H1 (cell line): ENCODE measurements at regions not wholly inside any gene's neighbourhood (a gene's known extent, or its start where the extent isn't known, plus 50 kb on each side); places are given as distances from the start of the nearest gene placed in this dataset.

ENCODE experiments used
- CTCF ChIA-PET: fragments of 300-600 bp; sonication (Branson Sonifier 250); formaldehyde crosslinking; loops from one replicate; lab custom pipeline; 2021; ENCODE audit not compliant: partially characterized antibody; lab: Charles Lee
- POLR2A ChIA-PET: fragments of 300-600 bp; sonication (Branson Sonifier 250); formaldehyde crosslinking; loops from one replicate; lab custom pipeline; 2021; ENCODE audit warnings: inconsistent platforms; ENCODE audit not compliant: partially characterized antibody; lab: Charles Lee
- DNase-seq, 2 experiments: peaks; one replicate each; pipeline versions ENCODE4 v3.0.0 to v3.0.0-alpha.2; 2010 to 2022; ENCODE audit warnings: low spot score in 2 of 2, low read depth in 1 of 2, mixed read lengths in 1 of 2
- FAIRE-seq: peaks from 2 replicates; lab custom pipeline; 2011; peaks lifted over from hg19 to GRCh38; lab: Jason Lieb, UNC
- H2AFZ ChIP-seq: 2 replicates; pipeline ENCODE4 v1.8.1; 2012; ENCODE audit warnings: low read length, inconsistent platforms
- H2AK5ac ChIP-seq: 2 replicates; pipeline ENCODE4 v1.6.1; 2013; ENCODE audit warnings: low read depth, low read length
- H2BK120ac ChIP-seq: replicated peaks from 2 replicates; pipeline ENCODE3; 2013; ENCODE audit warnings: low read depth, low read length, inconsistent platforms
- H2BK12ac ChIP-seq: 2 replicates; pipeline ENCODE4 v1.6.1; 2013; ENCODE audit warnings: low read depth, low read length
- H2BK15ac ChIP-seq: 2 replicates; pipeline ENCODE4 v1.6.1; 2013; ENCODE audit warnings: low read length
- H2BK20ac ChIP-seq: 2 replicates; pipeline ENCODE4 v1.6.1; 2013; ENCODE audit warnings: low read length
- H2BK5ac ChIP-seq: 2 replicates; pipeline ENCODE4 v1.6.1; 2013; ENCODE audit warnings: low read depth, low read length
- H3K14ac ChIP-seq: 2 replicates; pipeline ENCODE4 v1.6.1; 2013; ENCODE audit warnings: inconsistent platforms; ENCODE audit not compliant: insufficient read length
- H3K18ac ChIP-seq: 2 replicates; pipeline ENCODE4 v1.6.1; 2013; ENCODE audit warnings: low read length; ENCODE audit errors: extremely low read depth
- H3K23ac ChIP-seq: 2 replicates; pipeline ENCODE4 v1.6.1; 2013; ENCODE audit warnings: inconsistent platforms; ENCODE audit not compliant: insufficient read length
- H3K23me2 ChIP-seq: 2 replicates; pipeline ENCODE4 v1.6.1; 2013; ENCODE audit warnings: low read depth, low read length
- H3K27ac ChIP-seq: 2 replicates; pipeline ENCODE4 v1.6.1; 2011; ENCODE audit warnings: low read depth, low read length, inconsistent platforms
- H3K27me3 ChIP-seq, 4 experiments: replicated peaks in 1 of 4; 1 replicate in 1 of 4; 2 replicates in 3 of 4; pipeline versions ENCODE4 v1.6.1 to v1.8.1; 2011 to 2013; ENCODE audit warnings: low read length in 3 of 4, mild to moderate bottlenecking in 3 of 4, inconsistent platforms in 2 of 4, mixed read lengths in 2 of 4, moderate library complexity in 1 of 4; ENCODE audit not compliant: control insufficient read depth in 3 of 4, insufficient read depth in 3 of 4; ENCODE audit errors: extremely low read depth in 1 of 4
- H3K36me3 ChIP-seq, 4 experiments: 2 replicates each; pipeline versions ENCODE4 v1.6.1 to v1.8.1; 2011 to 2013; ENCODE audit warnings: mild to moderate bottlenecking in 4 of 4, low read length in 3 of 4, moderate library complexity in 2 of 4, control low read depth in 1 of 4, inconsistent platforms in 1 of 4; ENCODE audit not compliant: insufficient read depth in 4 of 4, control insufficient read depth in 2 of 4
- H3K4ac ChIP-seq: replicated peaks from 2 replicates; pipeline ENCODE3; 2013; ENCODE audit warnings: low read length, low read depth, mixed read lengths, inconsistent platforms; ENCODE audit not compliant: insufficient read length
- H3K4me1 ChIP-seq, 4 experiments: replicated peaks in 1 of 4; 1 replicate in 1 of 4; 2 replicates in 3 of 4; pipeline versions ENCODE4 v1.6.1 to v1.8.1; 2011 to 2013; ENCODE audit warnings: low read length in 3 of 4, inconsistent platforms in 2 of 4, mixed read lengths in 1 of 4; ENCODE audit not compliant: insufficient read depth in 4 of 4, control insufficient read depth in 3 of 4
- H3K4me2 ChIP-seq, 2 experiments: 2 replicates each; pipeline versions ENCODE4 v1.6.1 to v1.8.1; 2011 to 2013; ENCODE audit warnings: low read depth in 2 of 2, low read length in 2 of 2, control low read depth in 1 of 2, inconsistent platforms in 1 of 2, mild to moderate bottlenecking in 1 of 2; ENCODE audit not compliant: insufficient read depth in 1 of 2
- H3K4me3 ChIP-seq, 4 experiments: fragments of 200-600, 300-600 bp in 1 of 4; sonication (generic), shearing (Covaris generic), sonication (Bioruptor Twin) in 1 of 4; 2 replicates each; pipeline versions ENCODE4 v1.5.1 to v1.8.1; 2011 to 2016; ENCODE audit warnings: low read length in 4 of 4, low read depth in 3 of 4, control low read depth in 2 of 4, inconsistent platforms in 2 of 4, mild to moderate bottlenecking in 2 of 4, mixed read lengths in 1 of 4, moderate library complexity in 1 of 4; ENCODE audit not compliant: insufficient read depth in 2 of 4; ENCODE audit errors: extremely low read depth in 1 of 4
- H3K56ac ChIP-seq: replicated peaks from 2 replicates; pipeline ENCODE3; 2013; ENCODE audit warnings: low read depth, mild to moderate bottlenecking, mixed read lengths, low read length, inconsistent platforms; ENCODE audit not compliant: insufficient read length
- H3K79me1 ChIP-seq: 2 replicates; pipeline ENCODE4 v1.6.1; 2013; ENCODE audit warnings: low read depth, low read length, control low read depth
- H3K79me2 ChIP-seq, 2 experiments: 2 replicates each; pipeline versions ENCODE4 v1.6.1 to v1.8.1; 2012 to 2013; ENCODE audit warnings: low read length in 2 of 2, mild to moderate bottlenecking in 2 of 2, inconsistent platforms in 1 of 2; ENCODE audit not compliant: insufficient read depth in 2 of 2, control insufficient read depth in 1 of 2
- H3K9ac ChIP-seq, 4 experiments: replicated peaks in 1 of 4; 1 replicate in 1 of 4; 2 replicates in 3 of 4; pipeline versions ENCODE4 v1.6.1 to v1.8.1; 2011 to 2013; ENCODE audit warnings: low read depth in 3 of 4, low read length in 3 of 4, control low read depth in 2 of 4, mild to moderate bottlenecking in 2 of 4, moderate library complexity in 2 of 4, inconsistent platforms in 1 of 4; ENCODE audit errors: extremely low read depth in 1 of 4
- H3K9me3 ChIP-seq, 2 experiments: 2 replicates each; pipeline versions ENCODE4 v1.6.1 to v1.8.1; 2012 to 2013; ENCODE audit warnings: mild to moderate bottlenecking in 2 of 2, moderate library complexity in 2 of 2, control low read depth in 1 of 2, inconsistent platforms in 1 of 2, low read depth in 1 of 2, low read length in 1 of 2, mixed read lengths in 1 of 2; ENCODE audit not compliant: insufficient read depth in 2 of 2
- H4K20me1 ChIP-seq, 2 experiments: replicated peaks in 1 of 2; 2 replicates each; pipeline versions ENCODE3 to v1.8.1; 2011 to 2013; ENCODE audit warnings: inconsistent platforms in 2 of 2, low read length in 2 of 2, mild to moderate bottlenecking in 1 of 2; ENCODE audit not compliant: insufficient read depth in 2 of 2, control insufficient read depth in 1 of 2
- H4K5ac ChIP-seq: 2 replicates; pipeline ENCODE4 v1.6.1; 2013; ENCODE audit warnings: low read length, low read depth, mixed read lengths, inconsistent platforms; ENCODE audit not compliant: insufficient read length
- H4K8ac ChIP-seq: 2 replicates; pipeline ENCODE4 v1.8.0; 2013; ENCODE audit warnings: mild to moderate bottlenecking, moderate library complexity, low read length, inconsistent platforms; ENCODE audit not compliant: insufficient read depth; ENCODE audit errors: extremely low read depth
- H4K91ac ChIP-seq: replicated peaks from 2 replicates; pipeline ENCODE3; 2013; ENCODE audit warnings: low read length, mixed read lengths, inconsistent platforms; ENCODE audit not compliant: insufficient read length
- CHD1 ChIP-seq: IDR thresholded peaks from 2 replicates; pipeline ENCODE4 v1.6.1; 2012; ENCODE audit warnings: low read depth, low read length, improper control_type of control experiment
- CTCF ChIP-seq, 3 experiments: IDR thresholded peaks; 1 replicate in 2 of 3; 2 replicates in 1 of 3; pipeline versions ENCODE4 v1.5.1 to v1.6.1; 2011; ENCODE audit warnings: low read length in 3 of 3, mild to moderate bottlenecking in 3 of 3, inconsistent platforms in 2 of 3, low read depth in 1 of 3, moderate library complexity in 1 of 3; ENCODE audit not compliant: insufficient read depth in 1 of 3; ENCODE audit errors: control extremely low read depth in 1 of 3
- RAD21 ChIP-seq, 2 experiments: IDR thresholded peaks in 1 of 2; conservative IDR thresholded peaks in 1 of 2; 2 replicates each; pipeline ENCODE4 v1.6.1; 2011; ENCODE audit warnings: low read depth in 2 of 2, low read length in 2 of 2, improper control_type of control experiment in 1 of 2, inconsistent platforms in 1 of 2, mild to moderate bottlenecking in 1 of 2, moderate library complexity in 1 of 2
- TAF7 ChIP-seq: optimal IDR thresholded peaks from 2 replicates; pipeline ENCODE3; 2011; ENCODE audit warnings: low read depth, mild to moderate bottlenecking, inconsistent platforms, low read length, moderate library complexity, borderline replicate concordance
- WGBS, 2 experiments: shearing (Covaris generic) in 1 of 2; methylation state at CpG; one replicate each; pipeline versions ENCODE4 v1.1.6 to v1.1.7; 2013 to 2015; ENCODE audit warnings: low lambda C conversion rate in 2 of 2, mixed read lengths in 2 of 2, inconsistent platforms in 1 of 2, low coverage in 1 of 2, missing lambda C conversion rate in 1 of 2; ENCODE audit not compliant: insufficient replicate concordance in 2 of 2, insufficient coverage in 1 of 2, insufficient read length in 1 of 2; ENCODE audit errors: extremely low coverage in 1 of 2, missing lambda C conversion rate in 1 of 2; 5-methylcytosine and 5-hydroxymethylcytosine counted together

- H3K4me3 ChIP-seq = no peak overlapping the region
- no peaks in the 10 kb centered on the region for H4K20me1 ChIP-seq
- H3K27ac ChIP-seq = no peak overlapping the region
- no peak overlapping the region for H3K4me2 ChIP-seq
- 78% methylated on average over 3 of the region's 3 CpGs; no CpG with 5 or more reads in 1 of the 2 experiments for WGBS, 2 experiments
- no peak overlapping the region for H2AK5ac ChIP-seq
- H2BK120ac ChIP-seq = no peak overlapping the region
- H3K79me1 ChIP-seq = no peaks in the 10 kb centered on the region; the same call in 1 of the 2 replicates
- H2BK5ac ChIP-seq = no peak overlapping the region
- no peak overlapping the region for H3K56ac ChIP-seq
- FAIRE-seq (peak; percentile 62), DNase-seq (peak in 1 of 2 experiments; percentile 86)
- no peak overlapping the region for H3K14ac ChIP-seq
- H3K4ac ChIP-seq = no peak overlapping the region
- H3K79me2 ChIP-seq = no peaks in the 10 kb centered on the region
- H3K23me2 ChIP-seq = no peaks in the 10 kb centered on the region
- H3K36me3 ChIP-seq = no peaks in the 10 kb centered on the region
- CTCF ChIA-PET = interaction anchor here (0.6 to 3.5 kb wide), 50 partner anchors 8 to 945 kb away, joined by 3 to 33 read pairs (median 4); partner anchors contain the start of gene WSB1
- TF ChIP-seq CTCF (IDR thresholded peaks at IDR 0.05; ENCODE audit: control extremely low read depth in 1 of 3, insufficient read depth in 1 of 3, low read depth in 1 of 3, low read length in 3 of 3) (peak in 2 of 3 experiments; percentile 66 to 75; a peak in 3 of 4 replicates), CHD1 (no peak), RAD21 (IDR thresholded peaks at IDR 0.05 in 1 of 2, conservative IDR thresholded peaks at IDR 0.05 in 1 of 2; ENCODE audit: low read depth in 2 of 2, low read length in 2 of 2) (peak; percentile 82 to 84), TAF7 (no peak)
- no peak overlapping the region for H2BK12ac ChIP-seq
- no peak overlapping the region for H2BK20ac ChIP-seq
- H2AFZ ChIP-seq = no peak overlapping the region
- no peak overlapping the region for H4K5ac ChIP-seq
- no peak overlapping the region for H4K8ac ChIP-seq
- no peak overlapping the region for H2BK15ac ChIP-seq
- no peak overlapping the region for H3K18ac ChIP-seq
- POLR2A ChIA-PET = interaction anchor here (1.2 kb wide), 1 partner anchor 57 kb away, joined by 4 read pairs; the partner anchor contains the start of gene WSB1
- no peak overlapping the region for H3K23ac ChIP-seq
- no peak overlapping the region for H4K91ac ChIP-seq
- H3K4me1 ChIP-seq = no peaks in the 10 kb centered on the region; a peak in 1 of 7 replicates
- H3K27me3 ChIP-seq = no peaks in the 10 kb centered on the region
- H3K9me3 ChIP-seq = no peaks in the 10 kb centered on the region
- H3K9ac ChIP-seq = no peak overlapping the region
Observed at GRCh38 chr17:27236717-27237315, 57.1 kb upstream of the WSB1 start.
